ENCODE measurements at regions not wholly inside any gene's neighbourhood (a gene's known extent, or its start where the extent isn't known, plus 50 kb on each side); places are given as distances from the start of the nearest gene placed in this dataset.

GRCh38 chr13:72506706-72507105, 220.7 kb downstream of the MZT1 start:
- Histone ChIP-seq H3K4me1 (no peaks in the 10 kb centered on the region), H3K9me3 (no peaks in the 10 kb centered on the region), H3K36me3 (no peaks in the 10 kb centered on the region), H3K27me3 (no peaks in the 10 kb centered on the region), H3K4me3 (no peak overlapping the region), H3K27ac (no peak overlapping the region)
- DNase-seq: no peak
- intact Hi-C loops (cut with DNase I): no loop called here
- TF ChIP-seq POLR2AphosphoS5 (IDR thresholded peaks at IDR 0.05) (no peak), POLR2A (IDR thresholded peaks at IDR 0.05) (no peak), CTCF (IDR thresholded peaks at IDR 0.05) (no peak), EP300 (IDR thresholded peaks at IDR 0.05) (no peak)

GRCh38 chr13:72505376-72505775, 222.1 kb downstream of the MZT1 start:
- Histone ChIP-seq H3K4me3 (no peak overlapping the region), H3K27ac (no peak overlapping the region), H3K36me3 (no peaks in the 10 kb centered on the region), H3K27me3 (no peaks in the 10 kb centered on the region), H3K4me1 (no peaks in the 10 kb centered on the region), H3K9me3 (no peaks in the 10 kb centered on the region)
- no peak for DNase-seq
- TF ChIP-seq CTCF (IDR thresholded peaks at IDR 0.05) (no peak), EP300 (IDR thresholded peaks at IDR 0.05) (no peak), POLR2AphosphoS5 (IDR thresholded peaks at IDR 0.05) (no peak), POLR2A (IDR thresholded peaks at IDR 0.05) (no peak)
- intact Hi-C loops (cut with DNase I): no loop called here

GRCh38 chr13:72504131-72504841, 223.1 kb downstream of the MZT1 start:
- no peak for DNase-seq
- Histone ChIP-seq H3K27me3 (no peaks in the 10 kb centered on the region), H3K9me3 (no peaks in the 10 kb centered on the region), H3K36me3 (no peaks in the 10 kb centered on the region), H3K27ac (no peak overlapping the region), H3K4me1 (no peaks in the 10 kb centered on the region), H3K4me3 (no peak overlapping the region)
- intact Hi-C loops (cut with DNase I): no loop called here
- WGBS, 2 donors: 77 to 84% methylated on average over 5 of the region's 5 CpGs
- TF ChIP-seq CTCF (IDR thresholded peaks at IDR 0.05) (no peak), POLR2AphosphoS5 (IDR thresholded peaks at IDR 0.05) (no peak)

GRCh38 chr13:72500851-72501250, 226.6 kb downstream of the MZT1 start:
- intact Hi-C loops (cut with DNase I): no loop called here
- TF ChIP-seq CTCF (IDR thresholded peaks at IDR 0.05) (no peak), POLR2A (IDR thresholded peaks at IDR 0.05) (no peak), POLR2AphosphoS5 (IDR thresholded peaks at IDR 0.05) (no peak), EP300 (IDR thresholded peaks at IDR 0.05) (no peak)
- no peaks in the 10 kb centered on the region for H3K9me3 ChIP-seq
- WGBS, 2 donors: 88 to 92% methylated on average over 2 of the region's 2 CpGs
- H3K36me3 ChIP-seq: no peaks in the 10 kb centered on the region
- H3K27me3 ChIP-seq: no peaks in the 10 kb centered on the region
- H3K4me1 ChIP-seq: no peaks in the 10 kb centered on the region
- H3K27ac ChIP-seq: no peak overlapping the region
- DNase-seq: no peak
- no peak overlapping the region for H3K4me3 ChIP-seq

- Histone ChIP-seq H3K4me3 (no peak overlapping the region), H3K36me3 (no peaks in the 10 kb centered on the region), H3K9me3 (no peaks in the 10 kb centered on the region), H3K27me3 (no peaks in the 10 kb centered on the region), H3K27ac (no peak overlapping the region), H3K4me1 (no peaks in the 10 kb centered on the region)
- WGBS, 2 donors: 89 to 93% methylated on average over 4 of the region's 4 CpGs
- no peak for TF ChIP-seq EP300 (IDR thresholded peaks at IDR 0.05)
- TF ChIP-seq POLR2A (IDR thresholded peaks at IDR 0.05): no peak
- TF ChIP-seq CTCF (IDR thresholded peaks at IDR 0.05): no peak
- TF ChIP-seq POLR2AphosphoS5 (IDR thresholded peaks at IDR 0.05): no peak
- intact Hi-C loops (cut with DNase I): no loop called here
- DNase-seq: no peak
Observed at GRCh38 chr13:72495681-72496080, 231.7 kb downstream of the MZT1 start.

Measured in sigmoid colon (tissue), 6 donors.